ENCODE measurements at regions not wholly inside any gene's neighbourhood (a gene's known extent, or its start where the extent isn't known, plus 50 kb on each side); places are given as distances from the start of the nearest gene placed in this dataset.

GRCh38 chr4:79552311-79552710, 144.3 kb upstream of the GK2 start:
- TF ChIP-seq, protein P1, sequence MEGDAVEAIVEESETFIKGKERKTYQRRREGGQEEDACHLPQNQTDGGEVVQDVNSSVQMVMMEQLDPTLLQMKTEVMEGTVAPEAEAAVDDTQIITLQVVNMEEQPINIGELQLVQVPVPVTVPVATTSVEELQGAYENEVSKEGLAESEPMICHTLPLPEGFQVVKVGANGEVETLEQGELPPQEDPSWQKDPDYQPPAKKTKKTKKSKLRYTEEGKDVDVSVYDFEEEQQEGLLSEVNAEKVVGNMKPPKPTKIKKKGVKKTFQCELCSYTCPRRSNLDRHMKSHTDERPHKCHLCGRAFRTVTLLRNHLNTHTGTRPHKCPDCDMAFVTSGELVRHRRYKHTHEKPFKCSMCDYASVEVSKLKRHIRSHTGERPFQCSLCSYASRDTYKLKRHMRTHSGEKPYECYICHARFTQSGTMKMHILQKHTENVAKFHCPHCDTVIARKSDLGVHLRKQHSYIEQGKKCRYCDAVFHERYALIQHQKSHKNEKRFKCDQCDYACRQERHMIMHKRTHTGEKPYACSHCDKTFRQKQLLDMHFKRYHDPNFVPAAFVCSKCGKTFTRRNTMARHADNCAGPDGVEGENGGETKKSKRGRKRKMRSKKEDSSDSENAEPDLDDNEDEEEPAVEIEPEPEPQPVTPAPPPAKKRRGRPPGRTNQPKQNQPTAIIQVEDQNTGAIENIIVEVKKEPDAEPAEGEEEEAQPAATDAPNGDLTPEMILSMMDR (IDR thresholded peaks at IDR 0.05; ENCODE audit: borderline replicate concordance, extremely low read depth, low read length, poor library complexity, severe bottlenecking): no peak
- no peak for TF ChIP-seq EZH2 (IDR thresholded peaks at IDR 0.05; ENCODE audit: borderline replicate concordance, low read depth, low read length, severe bottlenecking)
